ENCODE measurements at regions not wholly inside any gene's neighbourhood (a gene's known extent, or its start where the extent isn't known, plus 50 kb on each side); places are given as distances from the start of the nearest gene placed in this dataset.
"Not testable (repeated sequence)": the region's sequence is repeated elsewhere in the genome, so short reads cannot be mapped to it uniquely, and the experiment has no call there.

DNA sequence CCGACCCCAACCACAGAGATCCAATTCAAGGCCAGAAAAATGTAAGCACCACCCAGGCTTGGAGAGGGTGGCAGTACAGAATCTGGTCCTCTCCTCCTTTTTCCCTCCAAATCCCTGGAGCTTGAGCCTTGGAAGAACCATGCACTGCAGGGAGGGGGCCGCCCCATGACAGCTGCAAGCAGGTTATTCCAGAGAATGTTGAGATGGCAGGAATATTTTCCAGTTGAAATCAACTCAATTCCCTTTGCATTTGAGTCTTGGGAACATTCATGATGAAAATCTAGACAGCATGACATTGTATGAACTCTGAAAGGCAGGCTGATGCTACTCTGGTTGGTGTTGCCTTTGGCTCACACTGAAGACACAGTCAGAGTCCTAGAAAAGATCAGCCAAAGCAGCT lies 386.6 kb upstream of the FGF16 start:
- DNase-seq = no peak
- Histone ChIP-seq H3K36me3 (replicated peaks; ENCODE audit: control insufficient read depth, insufficient read depth, low read length) (no peaks in the 10 kb centered on the region), H3K4me3 (ENCODE audit: insufficient read depth, low read depth, low read length) (no peak overlapping the region), H3K27me3 (ENCODE audit: control insufficient read depth, insufficient read depth, low read length) (no peaks in the 10 kb centered on the region)

DNA sequence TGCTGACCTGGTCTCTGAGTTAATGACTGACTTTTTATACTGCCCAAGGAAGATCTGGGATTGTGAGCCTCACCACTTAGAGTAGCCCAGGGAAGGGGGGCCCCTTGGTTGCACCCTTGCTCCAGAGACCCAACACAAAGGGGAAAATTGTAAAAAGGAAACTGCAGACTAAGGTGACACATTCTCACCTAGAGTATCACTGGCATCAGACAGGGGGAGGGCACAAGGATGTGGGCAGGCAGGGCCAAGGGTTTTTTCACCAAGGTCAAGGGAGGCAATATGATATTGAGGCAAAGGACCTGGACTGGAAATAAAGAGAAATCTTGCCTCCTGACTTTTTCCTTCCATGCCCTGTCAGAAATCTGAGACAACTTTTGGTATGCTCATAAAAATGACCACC lies 386.2 kb upstream of the FGF16 start:
- no peaks in the 10 kb centered on the region for H3K36me3 ChIP-seq (replicated peaks; ENCODE audit: control insufficient read depth, insufficient read depth, low read length)
- DNase-seq = no peak
- H3K27me3 ChIP-seq (ENCODE audit: control insufficient read depth, insufficient read depth, low read length) = no peaks in the 10 kb centered on the region
- H3K4me3 ChIP-seq (ENCODE audit: insufficient read depth, low read depth, low read length) = no peak overlapping the region

DNA sequence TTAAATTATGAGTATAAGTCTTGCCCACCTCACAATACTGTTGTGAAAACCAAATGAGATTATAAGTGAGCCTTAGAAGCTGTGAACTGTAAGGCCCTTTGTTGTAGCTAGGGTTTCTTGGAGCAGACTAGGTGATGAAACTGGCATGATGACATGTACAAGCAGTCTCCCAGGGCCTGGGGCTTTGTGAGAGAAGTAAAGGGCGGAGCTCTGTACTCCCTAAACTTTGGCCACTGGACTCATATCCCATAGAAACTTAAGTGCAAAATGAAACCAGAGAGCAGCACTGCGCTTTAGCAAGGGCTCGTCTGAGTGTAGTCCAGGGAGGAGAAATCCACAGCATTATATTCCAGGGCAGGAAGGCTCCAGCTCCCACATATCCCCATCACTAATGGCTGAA lies 385.6 kb upstream of the FGF16 start:
- no peak for DNase-seq

DNA sequence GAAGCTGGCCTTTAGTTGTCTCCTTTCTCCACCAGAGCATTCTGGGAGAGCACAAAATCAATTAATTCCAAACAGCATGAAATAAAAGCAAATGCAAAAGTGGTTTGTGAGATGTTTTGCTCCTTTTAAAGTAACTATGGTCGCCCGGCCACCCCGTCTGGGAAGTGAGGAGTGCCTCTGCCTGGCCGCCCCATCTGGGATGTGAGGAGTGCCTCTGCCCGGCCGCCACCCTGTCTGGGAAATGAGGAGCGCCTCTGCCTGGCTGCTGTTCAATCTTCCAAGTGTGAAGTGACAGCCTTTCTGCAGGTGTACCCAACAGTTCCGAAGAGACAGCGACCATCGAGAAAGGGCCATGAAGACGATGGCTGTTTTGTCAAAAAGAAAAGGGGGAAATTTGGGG lies 381.3 kb upstream of the FGF16 start:
- Histone ChIP-seq H3K4me3 (ENCODE audit: insufficient read depth, low read depth, low read length) (no peak overlapping the region), H3K27me3 (ENCODE audit: control insufficient read depth, insufficient read depth, low read length) (no peaks in the 10 kb centered on the region), H3K36me3 (replicated peaks; ENCODE audit: control insufficient read depth, insufficient read depth, low read length) (no peaks in the 10 kb centered on the region)
- DNase-seq = no peak

More for the DNA sequence above, 385.6 kb upstream of the FGF16 start:
- Histone ChIP-seq H3K4me3 (ENCODE audit: insufficient read depth, low read depth, low read length) (no peak overlapping the region), H3K36me3 (replicated peaks; ENCODE audit: control insufficient read depth, insufficient read depth, low read length) (no peaks in the 10 kb centered on the region), H3K27me3 (ENCODE audit: control insufficient read depth, insufficient read depth, low read length) (no peaks in the 10 kb centered on the region)

DNA sequence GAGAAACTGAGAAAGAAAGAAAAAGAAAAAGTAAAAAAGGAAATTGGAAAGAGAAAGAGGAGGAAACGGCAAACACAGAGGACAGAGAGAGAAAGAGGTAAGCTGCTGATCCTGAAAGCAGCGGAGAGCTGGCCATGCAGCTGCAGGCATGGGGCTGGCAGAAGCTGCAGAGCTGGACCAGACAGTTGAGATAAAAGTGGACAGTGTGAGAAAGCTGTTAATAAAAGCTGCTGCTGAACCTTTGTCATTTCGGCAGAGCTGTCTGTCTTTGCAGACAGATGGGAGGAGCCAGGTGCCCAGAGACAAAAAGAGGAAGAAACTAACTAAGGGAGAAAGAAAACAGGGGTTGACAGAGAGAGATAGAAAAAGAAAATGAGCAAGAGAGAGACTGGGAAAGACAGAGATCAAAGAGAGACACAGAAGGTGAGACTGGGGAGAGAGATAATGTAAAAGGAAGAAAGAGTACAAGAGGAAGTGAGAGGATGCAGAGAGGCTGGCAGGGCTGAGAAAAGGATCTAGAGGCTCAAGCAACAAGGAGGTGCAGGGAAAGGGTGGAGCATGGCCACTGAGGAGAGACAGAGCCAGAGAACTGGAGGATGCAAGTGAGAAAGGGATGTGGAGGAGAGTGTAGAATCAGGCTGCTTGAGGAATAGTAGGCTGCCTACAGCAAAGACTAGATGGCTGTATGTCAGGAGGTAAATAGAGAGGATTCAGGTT lies 376.8 kb upstream of the FGF16 start:
- Histone ChIP-seq H3K36me3 (replicated peaks; ENCODE audit: control insufficient read depth, insufficient read depth, low read length) (no peaks in the 10 kb centered on the region), H3K27me3 (ENCODE audit: control insufficient read depth, insufficient read depth, low read length) (no peaks in the 10 kb centered on the region), H3K4me3 (ENCODE audit: insufficient read depth, low read depth, low read length) (no peak overlapping the region)
- no peak for DNase-seq

DNA sequence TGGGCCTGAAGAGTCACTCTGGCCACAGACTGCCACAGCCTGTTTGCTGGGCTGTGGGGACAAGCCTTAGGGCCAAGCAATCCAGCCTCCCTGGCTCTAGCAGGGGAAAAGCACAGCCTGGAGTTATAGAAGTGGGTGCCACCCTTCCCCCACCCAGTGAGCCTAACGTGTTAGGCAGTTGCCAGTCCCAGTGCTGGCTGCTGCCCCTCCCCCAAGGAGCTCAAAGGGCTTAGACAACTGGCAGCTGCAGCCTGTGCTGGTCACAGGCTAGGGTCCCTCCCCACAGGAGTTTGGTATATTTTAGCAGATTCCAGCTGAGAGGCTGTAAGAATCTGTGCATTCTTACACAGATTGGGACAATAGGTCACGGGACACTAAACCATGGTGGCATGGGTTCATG lies 370.3 kb upstream of the FGF16 start:
- DNase-seq = no peak
- Histone ChIP-seq H3K27me3 (ENCODE audit: control insufficient read depth, insufficient read depth, low read length) (no peaks in the 10 kb centered on the region), H3K4me3 (ENCODE audit: insufficient read depth, low read depth, low read length) (no peak overlapping the region), H3K36me3 (replicated peaks; ENCODE audit: control insufficient read depth, insufficient read depth, low read length) (no peaks in the 10 kb centered on the region)

DNA sequence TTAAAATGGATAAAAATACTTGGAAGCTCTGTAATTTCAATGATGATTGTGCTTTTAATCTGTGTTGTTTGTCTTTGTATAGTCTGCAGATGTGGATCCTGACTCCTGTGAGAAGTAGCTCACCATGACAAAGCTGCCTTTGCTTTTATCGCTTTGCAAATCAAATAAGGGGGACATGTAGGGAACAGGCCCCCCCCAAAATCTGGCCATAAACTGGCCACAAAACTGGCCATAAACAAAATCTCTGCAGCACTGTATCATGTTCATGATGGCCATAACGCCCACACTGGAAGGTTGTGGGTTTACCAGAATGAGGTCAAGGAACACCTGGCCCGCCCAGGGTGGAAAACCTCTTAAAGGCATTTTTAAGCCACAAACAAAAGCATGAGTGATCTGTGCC lies 366.0 kb upstream of the FGF16 start:
- H3K27me3 ChIP-seq (ENCODE audit: control insufficient read depth, insufficient read depth, low read length); DNase-seq; H3K4me3 ChIP-seq (ENCODE audit: insufficient read depth, low read depth, low read length); H3K36me3 ChIP-seq (replicated peaks; ENCODE audit: control insufficient read depth, insufficient read depth, low read length): not testable (repeated sequence)

DNA sequence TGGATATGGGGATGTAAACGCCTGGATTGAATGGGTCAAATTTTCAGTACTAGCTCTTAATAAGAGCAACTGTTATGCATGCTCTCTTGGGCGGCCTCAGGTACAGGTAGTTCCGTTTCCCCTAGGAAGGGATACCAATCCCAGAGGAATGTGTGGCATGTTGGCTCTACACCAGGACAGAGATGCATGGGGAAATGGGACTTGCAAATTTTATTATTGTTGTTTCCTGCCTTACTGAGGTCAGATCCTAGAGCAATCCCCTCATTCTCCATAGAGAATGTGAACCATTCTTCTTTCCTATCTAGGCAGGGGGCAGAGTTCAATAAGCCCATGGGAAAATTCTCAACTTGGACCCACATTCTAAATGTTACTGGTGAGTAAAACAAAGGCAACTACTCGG lies 361.8 kb upstream of the FGF16 start:
- no peak for DNase-seq
- H3K4me3 ChIP-seq (ENCODE audit: insufficient read depth, low read depth, low read length) = no peak overlapping the region
- H3K27me3 ChIP-seq (ENCODE audit: control insufficient read depth, insufficient read depth, low read length) = no peaks in the 10 kb centered on the region
- no peaks in the 10 kb centered on the region for H3K36me3 ChIP-seq (replicated peaks; ENCODE audit: control insufficient read depth, insufficient read depth, low read length)

DNA sequence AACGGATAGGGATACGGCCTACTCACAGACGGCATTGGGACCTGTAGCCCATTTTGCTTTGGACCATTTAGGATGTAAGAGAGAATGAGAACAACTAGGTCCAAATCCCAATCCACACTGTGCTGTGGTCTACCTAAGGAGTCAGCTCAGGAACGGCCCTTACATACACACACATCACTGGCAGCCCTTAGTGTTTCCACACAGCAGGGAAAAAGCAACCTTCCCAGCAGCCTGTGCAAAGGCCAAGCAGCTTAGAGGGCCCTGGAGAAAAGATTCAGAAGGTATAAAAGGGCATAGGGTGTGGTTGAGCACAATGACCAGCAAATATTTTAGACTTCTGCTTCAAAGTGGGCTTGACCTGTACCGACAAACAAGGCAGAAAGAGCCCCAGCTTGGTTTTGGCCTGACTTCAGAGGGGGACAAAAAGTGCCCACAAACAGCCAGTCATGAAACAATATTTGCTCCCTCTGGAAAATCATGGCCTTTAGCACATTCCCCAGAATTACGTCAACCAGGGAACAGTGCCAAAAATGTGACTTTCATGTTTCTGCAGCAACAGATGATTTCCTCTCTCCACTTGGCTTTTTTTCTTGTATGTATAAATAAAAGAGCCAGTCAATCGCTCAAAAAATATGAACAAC lies 359.5 kb upstream of the FGF16 start:
- Histone ChIP-seq H3K27me3 (ENCODE audit: control insufficient read depth, insufficient read depth, low read length) (no peaks in the 10 kb centered on the region), H3K4me3 (ENCODE audit: insufficient read depth, low read depth, low read length) (no peak overlapping the region), H3K36me3 (replicated peaks; ENCODE audit: control insufficient read depth, insufficient read depth, low read length) (no peaks in the 10 kb centered on the region)
- DNase-seq = no peak

DNA sequence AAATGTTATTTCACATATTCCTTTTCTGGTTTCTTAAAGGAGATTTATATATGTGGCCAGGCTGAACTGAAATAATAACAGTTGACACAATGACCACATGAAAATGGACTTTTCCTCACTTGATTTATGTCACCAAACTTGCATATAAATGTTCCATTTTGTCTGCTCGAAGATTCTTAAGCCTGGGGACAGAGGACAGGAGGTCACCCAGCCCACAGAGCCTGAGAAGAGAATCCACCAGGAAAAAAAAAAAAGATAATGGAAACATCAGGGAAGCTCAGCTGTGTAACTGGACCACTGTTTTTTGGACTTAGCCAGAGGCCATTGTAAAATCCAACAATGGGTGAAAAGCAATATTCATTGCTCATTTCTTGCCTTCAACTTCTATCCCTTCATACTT lies 359.0 kb upstream of the FGF16 start:
- no peak for DNase-seq
- Histone ChIP-seq H3K4me3 (ENCODE audit: insufficient read depth, low read depth, low read length) (no peak overlapping the region), H3K36me3 (replicated peaks; ENCODE audit: control insufficient read depth, insufficient read depth, low read length) (no peaks in the 10 kb centered on the region)

DNA sequence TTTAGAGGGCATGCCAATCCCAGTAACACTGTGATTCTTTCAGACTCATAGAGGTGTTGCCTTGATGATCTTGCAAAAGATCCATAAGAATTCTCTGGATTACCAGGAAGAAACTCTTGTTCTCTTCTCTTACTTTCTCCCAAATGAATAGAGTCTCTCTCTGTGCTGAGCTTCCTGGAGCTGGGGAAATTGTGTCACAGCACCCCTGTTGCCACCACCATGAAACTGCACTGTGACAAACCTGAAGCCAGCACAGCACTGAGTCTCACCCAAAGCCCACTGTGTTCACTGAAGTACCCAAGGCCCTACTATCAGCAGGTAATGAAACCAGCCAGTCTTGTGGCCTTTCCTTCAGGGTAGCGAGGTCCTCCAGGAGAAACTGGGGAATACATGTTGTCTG lies 332.7 kb upstream of the FGF16 start:
- DNase-seq = no peak
- H3K4me3 ChIP-seq (ENCODE audit: insufficient read depth, low read depth, low read length) = no peak overlapping the region

More for the DNA sequence above, 359.0 kb upstream of the FGF16 start:
- no peaks in the 10 kb centered on the region for H3K27me3 ChIP-seq (ENCODE audit: control insufficient read depth, insufficient read depth, low read length)

DNA sequence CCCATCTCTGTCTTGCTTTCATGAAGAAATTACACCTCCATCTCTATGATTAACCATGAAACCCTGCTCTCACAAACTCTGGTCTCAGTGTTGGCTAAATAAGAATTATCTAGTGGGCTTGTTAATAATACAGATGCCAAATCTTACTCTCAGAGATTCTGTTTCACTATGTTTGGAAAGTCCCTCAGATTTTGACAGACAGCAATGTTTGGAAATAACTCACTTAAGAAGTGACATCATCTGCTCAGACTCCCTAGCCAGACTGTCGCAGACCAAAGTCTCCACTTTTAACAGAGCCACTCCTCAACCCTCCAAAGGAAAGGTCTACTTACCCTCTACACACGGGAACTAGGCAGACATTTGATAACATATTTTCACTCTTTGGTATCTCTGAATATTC lies 328.5 kb upstream of the FGF16 start:
- H3K27me3 ChIP-seq (ENCODE audit: control insufficient read depth, insufficient read depth, low read length) = no peaks in the 10 kb centered on the region
- DNase-seq = no peak
- H3K36me3 ChIP-seq (replicated peaks; ENCODE audit: control insufficient read depth, insufficient read depth, low read length) = no peaks in the 10 kb centered on the region
- H3K4me3 ChIP-seq (ENCODE audit: insufficient read depth, low read depth, low read length) = no peak overlapping the region

More for the DNA sequence above, 332.7 kb upstream of the FGF16 start:
- Histone ChIP-seq H3K36me3 (replicated peaks; ENCODE audit: control insufficient read depth, insufficient read depth, low read length) (no peaks in the 10 kb centered on the region), H3K27me3 (ENCODE audit: control insufficient read depth, insufficient read depth, low read length) (no peaks in the 10 kb centered on the region)

DNA sequence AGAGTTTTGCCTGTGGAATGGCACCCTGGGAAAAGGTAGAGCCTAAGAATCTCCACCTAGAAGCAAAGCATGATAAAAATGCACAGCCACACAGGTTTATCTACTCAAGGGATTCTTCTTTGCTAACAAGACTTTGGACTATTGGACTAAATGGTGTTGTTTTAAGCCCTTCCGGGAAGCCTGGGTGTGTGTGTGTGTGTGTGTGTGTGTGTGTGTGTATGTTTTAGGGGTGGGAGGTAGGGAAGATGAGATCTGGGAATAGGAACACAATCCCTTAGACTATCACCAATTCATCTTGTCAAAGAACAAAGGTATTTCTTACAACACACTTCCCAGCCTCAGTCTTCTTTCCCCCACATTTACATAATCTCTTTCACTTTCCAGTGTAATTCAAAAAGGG lies 327.5 kb upstream of the FGF16 start:
- DNase-seq = no peak
- H3K36me3 ChIP-seq (replicated peaks; ENCODE audit: control insufficient read depth, insufficient read depth, low read length) = no peaks in the 10 kb centered on the region
- H3K4me3 ChIP-seq (ENCODE audit: insufficient read depth, low read depth, low read length) = no peak overlapping the region
- no peaks in the 10 kb centered on the region for H3K27me3 ChIP-seq (ENCODE audit: control insufficient read depth, insufficient read depth, low read length)

DNA sequence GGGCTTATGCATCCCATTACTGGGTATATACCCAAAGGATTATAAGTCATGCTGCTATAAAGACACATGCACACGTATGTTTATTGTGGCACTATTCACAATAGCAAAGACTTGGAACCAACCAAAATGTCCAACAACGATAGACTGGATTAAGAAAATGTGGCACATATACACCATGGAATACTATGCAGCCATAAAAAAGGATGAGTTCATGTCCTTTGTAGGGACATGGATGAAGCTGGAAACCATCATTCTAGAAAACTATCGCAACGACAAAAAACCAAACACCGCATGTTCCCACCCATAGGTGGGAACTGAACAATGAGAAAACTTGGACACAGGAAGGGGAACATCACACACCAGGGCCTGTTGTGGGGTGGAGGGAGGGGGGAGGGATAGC lies 323.3 kb upstream of the FGF16 start:
- H3K27me3 ChIP-seq (ENCODE audit: control insufficient read depth, insufficient read depth, low read length); DNase-seq; H3K4me3 ChIP-seq (ENCODE audit: insufficient read depth, low read depth, low read length); H3K36me3 ChIP-seq (replicated peaks; ENCODE audit: control insufficient read depth, insufficient read depth, low read length): not testable (repeated sequence)

DNA sequence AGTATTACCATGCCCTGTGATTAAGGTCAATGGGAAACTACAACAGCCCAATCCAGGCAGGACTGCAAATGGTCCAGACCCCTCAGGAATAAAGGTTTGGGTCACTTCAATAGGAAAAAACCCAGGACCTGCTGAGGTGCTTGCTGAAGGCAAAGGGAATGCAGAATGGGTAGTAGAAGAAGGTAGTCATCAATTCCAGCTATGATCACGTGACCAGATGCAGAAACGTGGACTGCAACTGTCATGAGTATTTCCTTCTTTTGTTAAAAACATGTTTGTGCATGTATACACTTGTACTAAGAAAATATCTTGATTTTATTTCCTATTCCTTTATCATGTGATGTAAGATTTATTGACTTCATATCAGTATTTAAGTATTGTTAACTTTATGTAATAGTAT lies 319.6 kb upstream of the FGF16 start:
- DNase-seq = not testable (repeated sequence)

More for the DNA sequence above, 319.6 kb upstream of the FGF16 start:
- not testable (repeated sequence) for H3K4me3 ChIP-seq (ENCODE audit: insufficient read depth, low read depth, low read length); H3K36me3 ChIP-seq (replicated peaks; ENCODE audit: control insufficient read depth, insufficient read depth, low read length); H3K27me3 ChIP-seq (ENCODE audit: control insufficient read depth, insufficient read depth, low read length)

Measured in H7 (cell line).